ENCODE measurements at regions not wholly inside any gene's neighbourhood (a gene's known extent, or its start where the extent isn't known, plus 50 kb on each side); places are given as distances from the start of the nearest gene placed in this dataset.

DNA sequence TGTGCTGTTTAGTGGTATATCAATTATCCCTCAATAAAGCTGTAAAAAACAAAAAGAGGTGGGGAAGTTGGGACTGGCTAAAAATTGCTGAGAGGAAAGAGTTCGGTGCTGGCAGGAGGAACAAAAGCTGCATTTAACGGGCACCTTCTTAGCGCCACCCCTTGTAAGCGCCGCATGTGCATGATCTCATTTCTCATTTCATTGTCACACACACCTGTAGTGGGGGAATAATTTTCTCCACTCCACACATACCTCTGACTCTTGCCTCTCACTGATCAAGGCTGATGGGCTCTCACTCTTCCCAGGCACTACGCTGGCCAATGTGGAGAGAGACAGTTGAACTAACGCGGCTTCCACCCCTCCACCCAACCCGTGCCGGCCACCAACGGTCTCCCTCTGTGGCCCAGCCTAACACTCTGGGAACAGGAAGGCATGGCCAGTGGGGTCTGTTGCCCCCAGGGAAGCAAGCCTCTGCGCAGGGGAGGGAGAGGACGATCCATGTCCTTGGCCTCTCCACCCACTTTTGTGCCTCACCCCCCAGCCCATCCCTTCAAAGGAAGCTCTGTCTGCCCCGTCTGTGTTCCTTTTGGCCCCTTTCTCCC, 186.7 kb upstream of the SYT13 start:
- H3K4me3 ChIP-seq (IDR thresholded peaks at IDR 0.05; ENCODE audit: insufficient read depth, low read depth, low read length) = no peak overlapping the region
- no peak overlapping the region for H3K4me2 ChIP-seq
- H3K4me1 ChIP-seq (ENCODE audit: low read depth, poor library complexity, severe bottlenecking) = no peaks in the 10 kb centered on the region
- H3K27ac ChIP-seq = no peak overlapping the region
- no peaks in the 10 kb centered on the region for H4K20me1 ChIP-seq (ENCODE audit: insufficient read depth)
- H3K79me2 ChIP-seq (ENCODE audit: insufficient read depth, low read depth) = no peaks in the 10 kb centered on the region
- H3K27me3 ChIP-seq (ENCODE audit: insufficient read depth, low read depth) = no peaks in the 10 kb centered on the region
- no peak for TF ChIP-seq CTCF (conservative IDR thresholded peaks at IDR 0.05; ENCODE audit: low read depth, low read length)
- H3K9ac ChIP-seq = no peak overlapping the region
- no peaks in the 10 kb centered on the region for H3K36me3 ChIP-seq (ENCODE audit: insufficient read depth)
- H2AFZ ChIP-seq (ENCODE audit: low read depth) = no peak overlapping the region

GRCh38 chr11:45471266-45471665, 185.1 kb upstream of the SYT13 start:
- Histone ChIP-seq H3K4me1 (ENCODE audit: low read depth, poor library complexity, severe bottlenecking) (no peaks in the 10 kb centered on the region), H3K4me2 (no peak overlapping the region), H4K20me1 (ENCODE audit: insufficient read depth) (no peaks in the 10 kb centered on the region), H3K9ac (no peak overlapping the region), H3K79me2 (ENCODE audit: insufficient read depth, low read depth) (no peaks in the 10 kb centered on the region), H3K4me3 (IDR thresholded peaks at IDR 0.05; ENCODE audit: insufficient read depth, low read depth, low read length) (no peak overlapping the region), H3K27ac (no peak overlapping the region), H3K36me3 (ENCODE audit: insufficient read depth) (no peaks in the 10 kb centered on the region), H3K27me3 (ENCODE audit: insufficient read depth, low read depth) (no peaks in the 10 kb centered on the region), H2AFZ (ENCODE audit: low read depth) (no peak overlapping the region)
- TF ChIP-seq CTCF (conservative IDR thresholded peaks at IDR 0.05; ENCODE audit: low read depth, low read length) = no peak

- Histone ChIP-seq H3K79me2 (ENCODE audit: insufficient read depth, low read depth) (no peaks in the 10 kb centered on the region), H3K4me3 (IDR thresholded peaks at IDR 0.05; ENCODE audit: insufficient read depth, low read depth, low read length) (no peak overlapping the region), H3K36me3 (ENCODE audit: insufficient read depth) (no peaks in the 10 kb centered on the region), H3K4me1 (ENCODE audit: low read depth, poor library complexity, severe bottlenecking) (no peaks in the 10 kb centered on the region), H3K27ac (no peak overlapping the region), H4K20me1 (ENCODE audit: insufficient read depth) (no peaks in the 10 kb centered on the region), H3K9ac (no peak overlapping the region), H2AFZ (ENCODE audit: low read depth) (no peak overlapping the region), H3K27me3 (ENCODE audit: insufficient read depth, low read depth) (no peaks in the 10 kb centered on the region), H3K4me2 (no peak overlapping the region)
- TF ChIP-seq CTCF (conservative IDR thresholded peaks at IDR 0.05; ENCODE audit: low read depth, low read length) = no peak
Observed at GRCh38 chr11:45470794-45471167, 184.6 kb upstream of the SYT13 start.

GRCh38 chr11:45470151-45470793, 184.1 kb upstream of the SYT13 start:
- Histone ChIP-seq H3K4me3 (IDR thresholded peaks at IDR 0.05; ENCODE audit: insufficient read depth, low read depth, low read length) (no peak overlapping the region), H4K20me1 (ENCODE audit: insufficient read depth) (no peaks in the 10 kb centered on the region)

More at GRCh38 chr11:45470151-45470793, 184.1 kb upstream of the SYT13 start:
- Histone ChIP-seq H3K4me1 (ENCODE audit: low read depth, poor library complexity, severe bottlenecking) (no peaks in the 10 kb centered on the region), H3K79me2 (ENCODE audit: insufficient read depth, low read depth) (no peaks in the 10 kb centered on the region), H3K36me3 (ENCODE audit: insufficient read depth) (no peaks in the 10 kb centered on the region), H3K27ac (no peak overlapping the region), H3K4me2 (no peak overlapping the region), H3K27me3 (ENCODE audit: insufficient read depth, low read depth) (no peaks in the 10 kb centered on the region), H2AFZ (ENCODE audit: low read depth) (no peak overlapping the region), H3K9ac (no peak overlapping the region)
- no peak for TF ChIP-seq CTCF (conservative IDR thresholded peaks at IDR 0.05; ENCODE audit: low read depth, low read length)

Data from KMS-11 (cell line).